K562 (cell line): ENCODE measurements at regions not wholly inside any gene's neighbourhood (a gene's known extent, or its start where the extent isn't known, plus 50 kb on each side); places are given as distances from the start of the nearest gene placed in this dataset.

Experiments
- ARNT ChIP-seq, 2 experiments: fragments of 450-650 bp; IDR thresholded peaks; 2 replicates each; pipeline ENCODE4 v1.6.1; 2016; ENCODE audit warnings: mild to moderate bottlenecking in 1 of 2
- CEBPG ChIP-seq, 3 experiments: fragments of 200-800 bp in 1 of 3; sonication (Bioruptor generic) in 1 of 3; sonication (generic) in 1 of 3; formaldehyde crosslinking in 1 of 3; IDR thresholded peaks in 2 of 3; conservative IDR thresholded peaks in 1 of 3; 2 replicates each; pipeline versions ENCODE4 v1.6.1 to v1.8.0; 2016 to 2022; ENCODE audit warnings: missing compliant biosample characterization in 2 of 3, missing genetic modification characterization in 2 of 3, mild to moderate bottlenecking in 1 of 3, missing genetic modification reagents in 1 of 3
- DPF2 ChIP-seq: fragments of 450-650 bp; IDR thresholded peaks from 2 replicates; pipeline ENCODE4 v1.6.1; 2016
- FOXA3 ChIP-seq, 2 experiments: fragments of 450-650 bp in 1 of 2; sonication (generic) in 1 of 2; formaldehyde crosslinking; IDR thresholded peaks in 1 of 2; conservative IDR thresholded peaks in 1 of 2; 2 replicates each; pipeline versions ENCODE4 v1.4.0 to v1.8.0; 2020 to 2022; ENCODE audit warnings: mild to moderate bottlenecking in 2 of 2, missing genetic modification reagents in 1 of 2
- GTF2E2 ChIP-seq: fragments of 200-800 bp; sonication (Bioruptor generic); IDR thresholded peaks from 2 replicates; pipeline ENCODE4 v1.6.1; 2016; ENCODE audit warnings: missing genetic modification characterization, missing compliant biosample characterization
- HEY1 ChIP-seq: fragments of 250-450 bp; sonication (Bioruptor Pico); IDR thresholded peaks from 2 replicates; pipeline ENCODE4 v1.5.0; 2020; ENCODE audit warnings: mild to moderate bottlenecking, moderate library complexity, borderline replicate concordance
- KDM4B ChIP-seq, 2 experiments: fragments of 450-650 bp in 1 of 2; sonication (generic) in 1 of 2; IDR thresholded peaks; 2 replicates each; pipeline ENCODE4 v1.6.1; 2016 to 2017; ENCODE audit warnings: borderline replicate concordance in 2 of 2, antibody characterized with exemption in 1 of 2, low read depth in 1 of 2, mild to moderate bottlenecking in 1 of 2
- MAFK ChIP-seq: IDR thresholded peaks from 2 replicates; pipeline ENCODE4 v1.6.1; 2011; ENCODE audit warnings: low read length, improper control_type of control experiment
- MBD2 ChIP-seq: sonication (generic); IDR thresholded peaks from 2 replicates; pipeline ENCODE4 v1.6.1; 2016; ENCODE audit warnings: low read depth, borderline replicate concordance
- NFRKB ChIP-seq: fragments of 450-650 bp; IDR thresholded peaks from 2 replicates; pipeline ENCODE4 v1.6.1; 2016; ENCODE audit warnings: low read depth
- NR1H2 ChIP-seq: sonication (generic); formaldehyde crosslinking; IDR thresholded peaks from 2 replicates; pipeline ENCODE4 v1.4.0; 2020; ENCODE audit warnings: mild to moderate bottlenecking, missing genetic modification reagents
- POLR2B ChIP-seq: fragments of 450-650 bp; IDR thresholded peaks from 2 replicates; pipeline ENCODE4 v1.6.1; 2018; ENCODE audit warnings: low read depth; ENCODE audit not compliant: partially characterized antibody
- SNIP1 ChIP-seq: fragments of 450-650 bp; IDR thresholded peaks from 2 replicates; pipeline ENCODE4 v1.7.1; 2017; ENCODE audit warnings: low read depth, mild to moderate bottlenecking
- SRSF1 ChIP-seq: fragments of 200-400 bp; formaldehyde crosslinking; IDR thresholded peaks from 2 replicates; pipeline ENCODE4 v1.6.1; 2017; ENCODE audit warnings: mild to moderate bottlenecking, low read depth, low read length, moderate library complexity
- ZKSCAN1 ChIP-seq: fragments of 150-350 bp; IDR thresholded peaks from 2 replicates; pipeline ENCODE4 v1.6.1; 2016; ENCODE audit warnings: low read depth, low read length
- ZNF124 ChIP-seq: sonication (generic); formaldehyde crosslinking; IDR thresholded peaks from 2 replicates; pipeline ENCODE4 v1.8.1; 2022; ENCODE audit warnings: missing genetic modification reagents
- ZNF146 ChIP-seq: IDR thresholded peaks from one replicate; pipeline ENCODE4 v1.6.1; 2018; ENCODE audit warnings: missing compliant biosample characterization; ENCODE audit not compliant: unreplicated experiment
- ZNF785 ChIP-seq: fragments of 250-450 bp; sonication (Bioruptor Pico); IDR thresholded peaks from 2 replicates; pipeline ENCODE4 v1.4.0; 2020; ENCODE audit warnings: mild to moderate bottlenecking
- TF ChIP-seq, protein P1 (sequence below): fragments of 450-650 bp; IDR thresholded peaks from 2 replicates; pipeline ENCODE4 v1.6.1; 2016; ENCODE audit warnings: mild to moderate bottlenecking
- TF ChIP-seq, protein P2 (sequence below): conservative IDR thresholded peaks from 2 replicates; pipeline ENCODE4 v1.6.1; 2011; ENCODE audit warnings: low read depth, mild to moderate bottlenecking, low read length; ENCODE audit not compliant: control insufficient read depth
- TF ChIP-seq, protein P3 (sequence below): sonication (generic); formaldehyde crosslinking; IDR thresholded peaks from 2 replicates; pipeline ENCODE4 v1.8.0; 2022; ENCODE audit warnings: mild to moderate bottlenecking, low read depth, missing genetic modification reagents
- TF ChIP-seq, protein P4 (sequence below): IDR thresholded peaks from 2 replicates; pipeline ENCODE4 v1.6.1; 2011; ENCODE audit warnings: borderline replicate concordance, low read depth, mild to moderate bottlenecking, moderate library complexity, low read length; ENCODE audit not compliant: insufficient read depth, poor library complexity, severe bottlenecking

DNA sequence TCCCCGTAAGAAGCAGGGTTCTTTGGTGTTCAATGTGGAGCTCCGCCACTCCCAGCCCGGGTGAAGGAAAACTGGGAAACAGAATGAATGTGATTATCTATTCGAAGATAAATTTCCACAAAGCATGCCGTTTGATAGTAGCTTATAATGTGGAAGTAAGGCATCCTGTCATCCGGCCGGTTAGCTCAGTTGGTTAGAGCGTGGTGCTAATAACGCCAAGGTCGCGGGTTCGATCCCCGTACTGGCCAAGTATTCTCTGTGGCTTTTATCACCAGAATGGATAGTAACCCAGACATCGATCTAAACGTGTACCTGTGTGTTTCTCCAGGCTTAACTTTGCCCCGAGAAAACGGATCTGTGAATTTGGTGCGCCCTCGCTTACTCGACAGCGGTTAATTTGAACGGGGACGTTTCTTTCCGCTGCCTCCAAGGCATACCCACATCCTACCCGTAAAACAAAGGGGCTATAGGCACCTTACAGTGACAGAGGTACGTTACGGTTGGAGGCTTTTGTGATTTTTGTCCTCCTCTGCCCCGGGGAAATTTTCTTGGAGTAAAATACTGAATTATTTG lies 215.2 kb upstream of the ZNF184 start (continued):
- TF ChIP-seq, protein P1, sequence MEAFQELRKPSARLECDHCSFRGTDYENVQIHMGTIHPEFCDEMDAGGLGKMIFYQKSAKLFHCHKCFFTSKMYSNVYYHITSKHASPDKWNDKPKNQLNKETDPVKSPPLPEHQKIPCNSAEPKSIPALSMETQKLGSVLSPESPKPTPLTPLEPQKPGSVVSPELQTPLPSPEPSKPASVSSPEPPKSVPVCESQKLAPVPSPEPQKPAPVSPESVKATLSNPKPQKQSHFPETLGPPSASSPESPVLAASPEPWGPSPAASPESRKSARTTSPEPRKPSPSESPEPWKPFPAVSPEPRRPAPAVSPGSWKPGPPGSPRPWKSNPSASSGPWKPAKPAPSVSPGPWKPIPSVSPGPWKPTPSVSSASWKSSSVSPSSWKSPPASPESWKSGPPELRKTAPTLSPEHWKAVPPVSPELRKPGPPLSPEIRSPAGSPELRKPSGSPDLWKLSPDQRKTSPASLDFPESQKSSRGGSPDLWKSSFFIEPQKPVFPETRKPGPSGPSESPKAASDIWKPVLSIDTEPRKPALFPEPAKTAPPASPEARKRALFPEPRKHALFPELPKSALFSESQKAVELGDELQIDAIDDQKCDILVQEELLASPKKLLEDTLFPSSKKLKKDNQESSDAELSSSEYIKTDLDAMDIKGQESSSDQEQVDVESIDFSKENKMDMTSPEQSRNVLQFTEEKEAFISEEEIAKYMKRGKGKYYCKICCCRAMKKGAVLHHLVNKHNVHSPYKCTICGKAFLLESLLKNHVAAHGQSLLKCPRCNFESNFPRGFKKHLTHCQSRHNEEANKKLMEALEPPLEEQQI, result peak; percentile 93
- peak; percentile 82; the same call in 1 of the 2 replicates for TF ChIP-seq HEY1
- TF ChIP-seq ZNF124 (CRISPR knock-in tag), result no peak
- TF ChIP-seq NR1H2, result no peak
- TF ChIP-seq KDM4B (IDR thresholded peaks at IDR 0.05; ENCODE audit: borderline replicate concordance in 2 of 2, low read depth in 1 of 2), result no peak
- TF ChIP-seq ZNF146 (CRISPR knock-in tag), result no peak
- peak; percentile 69 for TF ChIP-seq DPF2
- peak; percentile 90 for TF ChIP-seq ZKSCAN1
- TF ChIP-seq MBD2, result no peak; the same call in 1 of the 2 replicates
- no peak for TF ChIP-seq FOXA3 (CRISPR knock-in tag; conservative IDR thresholded peaks at IDR 0.05 in 1 of 2, IDR thresholded peaks at IDR 0.05 in 1 of 2)
- TF ChIP-seq GTF2E2 (tag), result peak; percentile 29; the same call in 1 of the 2 replicates
- TF ChIP-seq, protein P2, sequence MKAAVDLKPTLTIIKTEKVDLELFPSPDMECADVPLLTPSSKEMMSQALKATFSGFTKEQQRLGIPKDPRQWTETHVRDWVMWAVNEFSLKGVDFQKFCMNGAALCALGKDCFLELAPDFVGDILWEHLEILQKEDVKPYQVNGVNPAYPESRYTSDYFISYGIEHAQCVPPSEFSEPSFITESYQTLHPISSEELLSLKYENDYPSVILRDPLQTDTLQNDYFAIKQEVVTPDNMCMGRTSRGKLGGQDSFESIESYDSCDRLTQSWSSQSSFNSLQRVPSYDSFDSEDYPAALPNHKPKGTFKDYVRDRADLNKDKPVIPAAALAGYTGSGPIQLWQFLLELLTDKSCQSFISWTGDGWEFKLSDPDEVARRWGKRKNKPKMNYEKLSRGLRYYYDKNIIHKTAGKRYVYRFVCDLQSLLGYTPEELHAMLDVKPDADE, result peak; percentile 92; the same call in 1 of the 2 replicates
- peak; percentile 90 to 94 for TF ChIP-seq ARNT (IDR thresholded peaks at IDR 0.05)
- TF ChIP-seq SRSF1, result no peak
- TF ChIP-seq, protein P3, sequence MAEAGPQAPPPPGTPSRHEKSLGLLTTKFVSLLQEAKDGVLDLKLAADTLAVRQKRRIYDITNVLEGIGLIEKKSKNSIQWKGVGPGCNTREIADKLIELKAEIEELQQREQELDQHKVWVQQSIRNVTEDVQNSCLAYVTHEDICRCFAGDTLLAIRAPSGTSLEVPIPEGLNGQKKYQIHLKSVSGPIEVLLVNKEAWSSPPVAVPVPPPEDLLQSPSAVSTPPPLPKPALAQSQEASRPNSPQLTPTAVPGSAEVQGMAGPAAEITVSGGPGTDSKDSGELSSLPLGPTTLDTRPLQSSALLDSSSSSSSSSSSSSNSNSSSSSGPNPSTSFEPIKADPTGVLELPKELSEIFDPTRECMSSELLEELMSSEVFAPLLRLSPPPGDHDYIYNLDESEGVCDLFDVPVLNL (CRISPR knock-in tag), result peak; percentile 80; the same call in 1 of the 2 replicates
- no peak for TF ChIP-seq CEBPG (CRISPR knock-in tag; IDR thresholded peaks at IDR 0.05)
- TF ChIP-seq CEBPG (tag; conservative IDR thresholded peaks at IDR 0.05 in 1 of 2, IDR thresholded peaks at IDR 0.05 in 1 of 2), result no peak
- TF ChIP-seq SNIP1, result no peak
- TF ChIP-seq, protein P4, sequence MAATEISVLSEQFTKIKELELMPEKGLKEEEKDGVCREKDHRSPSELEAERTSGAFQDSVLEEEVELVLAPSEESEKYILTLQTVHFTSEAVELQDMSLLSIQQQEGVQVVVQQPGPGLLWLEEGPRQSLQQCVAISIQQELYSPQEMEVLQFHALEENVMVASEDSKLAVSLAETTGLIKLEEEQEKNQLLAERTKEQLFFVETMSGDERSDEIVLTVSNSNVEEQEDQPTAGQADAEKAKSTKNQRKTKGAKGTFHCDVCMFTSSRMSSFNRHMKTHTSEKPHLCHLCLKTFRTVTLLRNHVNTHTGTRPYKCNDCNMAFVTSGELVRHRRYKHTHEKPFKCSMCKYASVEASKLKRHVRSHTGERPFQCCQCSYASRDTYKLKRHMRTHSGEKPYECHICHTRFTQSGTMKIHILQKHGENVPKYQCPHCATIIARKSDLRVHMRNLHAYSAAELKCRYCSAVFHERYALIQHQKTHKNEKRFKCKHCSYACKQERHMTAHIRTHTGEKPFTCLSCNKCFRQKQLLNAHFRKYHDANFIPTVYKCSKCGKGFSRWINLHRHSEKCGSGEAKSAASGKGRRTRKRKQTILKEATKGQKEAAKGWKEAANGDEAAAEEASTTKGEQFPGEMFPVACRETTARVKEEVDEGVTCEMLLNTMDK, result no peak
- TF ChIP-seq MAFK, result peak; percentile 20; the same call in 1 of the 2 replicates
- TF ChIP-seq ZNF785 (CRISPR knock-in tag), result no peak
- no peak for TF ChIP-seq POLR2B
- TF ChIP-seq NFRKB, result 0 out of 2 replicates have a peak, but pooled peaks have one; percentile 40
